HCT116 (cell line): ENCODE measurements at regions not wholly inside any gene's neighbourhood (a gene's known extent, or its start where the extent isn't known, plus 50 kb on each side); places are given as distances from the start of the nearest gene placed in this dataset.

Experiments
- ATAC-seq: fragments of 200-7000 bp; cut with Tn5 transposase; 2 replicates; pipeline ENCODE4 v1.9.1; 2020; ENCODE audit warnings: mild to moderate bottlenecking, moderate library complexity
- BruUV-seq: library from RNA; stranded (reverse); fragments of 400-500 nt; replicated peaks from 2 replicates; lab custom pipeline; 2021; lab: Mats Ljungman, UMichigan
- CTCF ChIA-PET: fragments of 300-600 bp; sonication (Branson Sonifier 250); formaldehyde crosslinking; loops from one replicate; lab custom pipeline; 2021; ENCODE audit warnings: antibody characterized with exemption; lab: Charles Lee
- POLR2A ChIA-PET: fragments of 300-600, 350-600 bp; sonication (Branson Sonifier 250); formaldehyde crosslinking; loops from one replicate; lab custom pipeline; 2021; ENCODE audit warnings: antibody characterized with exemption; lab: Charles Lee
- RAD21 ChIA-PET, 2 experiments: fragments of 300-600 bp; sonication (Branson Sonifier 250); formaldehyde crosslinking; loops; one replicate each; lab custom pipeline; 2023; ENCODE audit warnings: low total read pairs in 2 of 2; ENCODE audit not compliant: uncharacterized antibody in 2 of 2, unreplicated experiment in 2 of 2, low non-redundant PET in 1 of 2; lab: Charles Lee
- DNase-seq: peaks from one replicate; pipeline ENCODE4 v3.0.0-alpha.2; 2010; ENCODE audit warnings: low read depth, low spot score
- H2AFZ ChIP-seq: fragments of 200-600 bp; shearing (Covaris generic), sonication (generic); 2 replicates; pipeline ENCODE4 v1.6.1; 2017; ENCODE audit warnings: low read depth, mixed run types, mixed read lengths, antibody characterized with exemption, low read length; ENCODE audit not compliant: poor library complexity, severe bottlenecking
- H3K27ac ChIP-seq: 2 replicates; pipeline ENCODE4 v1.5.1; 2012; ENCODE audit warnings: low read depth, low read length
- H3K27me3 ChIP-seq: fragments of 200-600 bp; sonication (generic); 2 replicates; pipeline ENCODE4 v1.6.1; 2016; ENCODE audit warnings: mixed run types, low read length, mixed read lengths; ENCODE audit not compliant: insufficient read depth
- H3K36me3 ChIP-seq, 2 experiments: fragments of 200-500 bp in 1 of 2; fragments of 200-600 bp in 1 of 2; sonication (Bioruptor generic) in 1 of 2; sonication (generic) in 1 of 2; 2 replicates each; pipeline versions ENCODE4 v1.5.1 to v1.6.1; 2014 to 2016; ENCODE audit warnings: low read length in 2 of 2, inconsistent platforms in 1 of 2, mixed read lengths in 1 of 2, mixed run types in 1 of 2; ENCODE audit not compliant: insufficient read depth in 2 of 2, control insufficient read depth in 1 of 2
- H3K4me1 ChIP-seq, 2 experiments: fragments of 200-600 bp in 1 of 2; sonication (generic) in 1 of 2; 2 replicates each; pipeline versions ENCODE4 v1.5.1 to v1.6.1; 2012 to 2017; ENCODE audit warnings: low read length in 2 of 2, inconsistent platforms in 1 of 2, mild to moderate bottlenecking in 1 of 2, mixed read lengths in 1 of 2, mixed run types in 1 of 2, moderate library complexity in 1 of 2; ENCODE audit not compliant: insufficient read depth in 2 of 2, control insufficient read depth in 1 of 2
- H3K4me2 ChIP-seq: fragments of 200-600 bp; sonication (generic); 2 replicates; pipeline ENCODE4 v1.6.1; 2017; ENCODE audit warnings: mixed run types, low read length, mixed read lengths
- H3K4me3 ChIP-seq, 2 experiments: fragments of 200-600 bp in 1 of 2; sonication (generic) in 1 of 2; replicated peaks in 1 of 2; 2 replicates each; pipeline ENCODE4 v1.5.1; 2011 to 2016; ENCODE audit warnings: low read length in 2 of 2, control low read depth in 1 of 2, low read depth in 1 of 2, mild to moderate bottlenecking in 1 of 2, mixed read lengths in 1 of 2, mixed run types in 1 of 2
- H3K79me2 ChIP-seq: fragments of 200-600 bp; sonication (generic); 2 replicates; pipeline ENCODE4 v1.6.1; 2017; ENCODE audit warnings: mild to moderate bottlenecking, mixed run types, low read length, moderate library complexity, mixed read lengths; ENCODE audit not compliant: insufficient read depth
- H3K9ac ChIP-seq: fragments of 200-600 bp; sonication (generic); 2 replicates; pipeline ENCODE4 v1.6.1; 2016; ENCODE audit warnings: low read length, mixed read lengths
- H3K9me2 ChIP-seq: fragments of 200-600 bp; sonication (generic), shearing (Covaris generic); 2 replicates; pipeline ENCODE4 v1.6.1; 2017; ENCODE audit warnings: mixed run types, mild to moderate bottlenecking, moderate library complexity; ENCODE audit not compliant: insufficient read depth
- H3K9me3 ChIP-seq, 2 experiments: fragments of 200-500 bp in 1 of 2; fragments of 200-600 bp in 1 of 2; sonication (Bioruptor generic) in 1 of 2; sonication (generic) in 1 of 2; 2 replicates each; pipeline ENCODE4 v1.6.1; 2014 to 2017; ENCODE audit warnings: low read length in 2 of 2, mixed read lengths in 2 of 2, inconsistent platforms in 1 of 2, low read depth in 1 of 2, mild to moderate bottlenecking in 1 of 2, mixed run types in 1 of 2, moderate library complexity in 1 of 2; ENCODE audit not compliant: control insufficient read depth in 1 of 2, insufficient read depth in 1 of 2
- H4K20me1 ChIP-seq: fragments of 200-600 bp; sonication (generic), shearing (Covaris generic); 2 replicates; pipeline ENCODE4 v1.6.1; 2017; ENCODE audit warnings: mixed run types, mild to moderate bottlenecking, moderate library complexity; ENCODE audit not compliant: insufficient read depth
- CBX3 ChIP-seq: IDR thresholded peaks from 2 replicates; pipeline ENCODE4 v1.6.1; 2012; ENCODE audit warnings: low read depth
- EGR1 ChIP-seq: IDR thresholded peaks from 2 replicates; pipeline ENCODE4 v1.6.1; 2012; ENCODE audit warnings: low read depth
- EZH2 ChIP-seq: fragments of 200-600 bp; sonication (generic); IDR thresholded peaks from 2 replicates; pipeline ENCODE4 v1.6.1; 2017; ENCODE audit warnings: antibody characterized with exemption, mixed run types
- EZH2phosphoT487 ChIP-seq: fragments of 200-600 bp; IDR thresholded peaks from 2 replicates; pipeline ENCODE4 v1.6.1; 2018; ENCODE audit warnings: antibody characterized with exemption, borderline replicate concordance
- FOSL1 ChIP-seq: IDR thresholded peaks from 2 replicates; pipeline ENCODE4 v1.6.1; 2012; ENCODE audit warnings: low read depth
- JUND ChIP-seq: IDR thresholded peaks from 2 replicates; pipeline ENCODE4 v1.6.1; 2012
- POLR2A ChIP-seq: IDR thresholded peaks from 2 replicates; pipeline ENCODE4 v1.7.0; 2011; ENCODE audit warnings: borderline replicate concordance; ENCODE audit not compliant: insufficient read depth, insufficient read length; ENCODE audit errors: extremely low read depth
- POLR2AphosphoS5 ChIP-seq: IDR thresholded peaks from 2 replicates; pipeline ENCODE4 v1.6.1; 2011; ENCODE audit warnings: mild to moderate bottlenecking, low read depth, low read length, moderate library complexity
- RAD21 ChIP-seq: IDR thresholded peaks from 2 replicates; pipeline ENCODE4 v1.6.1; 2012; ENCODE audit warnings: low read depth, mild to moderate bottlenecking
- SIN3A ChIP-seq: IDR thresholded peaks from 2 replicates; pipeline ENCODE4 v1.6.1; 2012; ENCODE audit warnings: low read depth
- SP1 ChIP-seq: IDR thresholded peaks from 2 replicates; pipeline ENCODE4 v1.6.1; 2012; ENCODE audit warnings: low read depth
- SRF ChIP-seq: IDR thresholded peaks from 2 replicates; pipeline ENCODE4 v1.6.1; 2012; ENCODE audit warnings: low read depth
- TCF7L2 ChIP-seq: IDR thresholded peaks from 2 replicates; pipeline ENCODE4 v1.7.0; 2011; ENCODE audit warnings: borderline replicate concordance, inconsistent platforms; ENCODE audit not compliant: insufficient read depth, insufficient read length; ENCODE audit errors: extremely low read depth
- ZFX ChIP-seq: fragments of 450-650 bp; IDR thresholded peaks from 2 replicates; pipeline ENCODE4 v1.6.1; 2017
- ZNF274 ChIP-seq: fragments of 200-500 bp; sonication (Bioruptor generic); IDR thresholded peaks from 2 replicates; pipeline ENCODE4 v1.6.1; 2014; ENCODE audit warnings: mild to moderate bottlenecking, low read depth, low read length, inconsistent platforms
- intact Hi-C: fragments of 100-400 bp; cut with micrococcal nuclease; formaldehyde crosslinking; loops from 2 replicates; pipeline ENCODE4 v1.10.0; 2022
- TF ChIP-seq, protein P1 (sequence below): IDR thresholded peaks from 2 replicates; pipeline ENCODE4 v1.6.1; 2012
- TF ChIP-seq, protein P2 (sequence below), 3 experiments: fragments of 200-600 bp in 1 of 3; sonication (generic) in 1 of 3; IDR thresholded peaks in 2 of 3; conservative IDR thresholded peaks in 1 of 3; 2 replicates each; pipeline ENCODE4 v1.5.1; 2012 to 2017; ENCODE audit warnings: low read depth in 2 of 3, low read length in 2 of 3, antibody characterized with exemption in 1 of 3, borderline replicate concordance in 1 of 3, control low read depth in 1 of 3, mild to moderate bottlenecking in 1 of 3, mixed read lengths in 1 of 3, mixed run types in 1 of 3, moderate library complexity in 1 of 3; ENCODE audit not compliant: insufficient read depth in 1 of 3
- TF ChIP-seq, protein P3 (sequence below): IDR thresholded peaks from 2 replicates; pipeline ENCODE4 v1.6.1; 2011; ENCODE audit warnings: mild to moderate bottlenecking, low read length, moderate library complexity; ENCODE audit not compliant: insufficient replicate concordance; ENCODE audit errors: extremely low read depth

DNA sequence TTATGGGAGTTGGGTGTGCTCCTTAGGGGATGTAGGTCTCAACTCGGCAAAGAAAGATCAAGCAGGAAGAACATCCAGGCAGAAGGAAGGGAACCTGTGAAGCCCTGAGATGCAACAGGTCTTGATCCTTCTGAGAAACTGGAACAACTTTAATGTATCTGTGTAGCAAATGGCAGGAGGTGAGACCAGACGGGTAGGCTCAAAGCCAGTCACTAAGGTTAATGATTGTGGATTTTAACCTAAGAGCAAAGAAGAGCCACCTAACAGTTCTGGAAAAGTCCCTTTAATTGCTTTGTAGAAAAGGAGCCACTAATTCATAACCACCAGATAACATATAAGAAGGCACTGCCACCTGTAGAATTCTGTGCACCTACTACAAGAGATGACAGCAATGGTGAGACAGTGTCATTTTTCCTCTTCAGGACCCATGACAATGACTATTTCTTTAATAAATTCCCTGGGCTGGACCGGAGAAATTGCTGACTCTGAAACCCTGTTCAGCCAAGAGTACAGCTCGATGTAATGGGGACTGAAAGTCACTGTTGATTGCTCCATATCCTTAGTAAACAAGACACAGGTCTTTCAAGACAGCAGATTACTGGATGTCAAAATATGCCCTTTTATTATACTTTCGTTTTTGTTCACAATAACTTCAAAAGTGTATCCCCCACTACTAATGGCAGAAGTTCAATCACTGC lies 326.2 kb downstream of the CBLN4 start:
- BruUV-seq: no TSS peak
- Histone ChIP-seq H3K9me3 (peaks cover 16 to 27% of the 10 kb centered on the region in 2 experiments; a peak in 2 of 4 replicates), H3K36me3 (no peaks in the 10 kb centered on the region), H3K4me2 (no peak overlapping the region), H3K4me3 (no peak overlapping the region), H3K27ac (no peak overlapping the region), H3K79me2 (no peaks in the 10 kb centered on the region), H3K4me1 (no peaks in the 10 kb centered on the region), H3K9me2 (no peaks in the 10 kb centered on the region), H3K9ac (no peak overlapping the region), H3K27me3 (no peaks in the 10 kb centered on the region), H4K20me1 (no peaks in the 10 kb centered on the region), H2AFZ (no peak overlapping the region)
- TF ChIP-seq ZNF274: no peak
- no peak for TF ChIP-seq EGR1
- no peak for TF ChIP-seq EZH2
- intact Hi-C loops: no loop called here
- ChIA-PET CTCF (no interaction called here), POLR2A (no interaction called here), RAD21 (no interaction called here)
- ATAC-seq (no peak), DNase-seq (no peak)

DNA sequence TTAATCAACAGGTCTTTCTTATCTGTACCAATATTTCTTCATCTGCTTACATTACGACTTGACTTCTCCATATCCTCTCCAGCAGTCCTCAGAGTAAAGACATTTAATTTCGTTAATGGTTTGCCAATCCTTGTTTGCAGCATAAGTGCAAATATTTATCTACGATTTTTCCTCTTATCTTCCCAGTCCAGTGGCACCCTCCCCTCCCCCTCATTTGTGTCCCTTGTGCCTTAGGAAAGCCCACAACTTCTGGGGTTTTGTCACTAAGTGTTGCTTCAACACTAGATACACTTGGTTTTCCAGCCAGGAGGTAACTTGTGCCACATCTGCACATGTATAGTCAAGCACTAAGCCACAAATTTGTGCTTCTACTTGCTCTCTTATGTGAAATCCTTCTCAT lies 327.2 kb downstream of the CBLN4 start:
- Histone ChIP-seq H3K4me1 (no peaks in the 10 kb centered on the region), H3K36me3 (no peaks in the 10 kb centered on the region), H4K20me1 (no peaks in the 10 kb centered on the region), H3K4me3 (no peak overlapping the region), H3K79me2 (no peaks in the 10 kb centered on the region), H3K9ac (no peak overlapping the region), H3K9me2 (no peaks in the 10 kb centered on the region), H3K9me3 (peaks cover 16 to 17% of the 10 kb centered on the region in 2 experiments; a peak in 2 of 4 replicates), H3K27me3 (no peaks in the 10 kb centered on the region), H2AFZ (no peak overlapping the region), H3K27ac (no peak overlapping the region), H3K4me2 (no peak overlapping the region)
- intact Hi-C loops: no loop called here
- ChIA-PET RAD21 (no interaction called here), CTCF (no interaction called here), POLR2A (no interaction called here)
- BruUV-seq: no TSS peak
- DNase-seq: no peak
- ATAC-seq: no peak
- TF ChIP-seq, protein P1, sequence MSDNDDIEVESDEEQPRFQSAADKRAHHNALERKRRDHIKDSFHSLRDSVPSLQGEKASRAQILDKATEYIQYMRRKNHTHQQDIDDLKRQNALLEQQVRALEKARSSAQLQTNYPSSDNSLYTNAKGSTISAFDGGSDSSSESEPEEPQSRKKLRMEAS: no peak
- TF ChIP-seq, protein P2, sequence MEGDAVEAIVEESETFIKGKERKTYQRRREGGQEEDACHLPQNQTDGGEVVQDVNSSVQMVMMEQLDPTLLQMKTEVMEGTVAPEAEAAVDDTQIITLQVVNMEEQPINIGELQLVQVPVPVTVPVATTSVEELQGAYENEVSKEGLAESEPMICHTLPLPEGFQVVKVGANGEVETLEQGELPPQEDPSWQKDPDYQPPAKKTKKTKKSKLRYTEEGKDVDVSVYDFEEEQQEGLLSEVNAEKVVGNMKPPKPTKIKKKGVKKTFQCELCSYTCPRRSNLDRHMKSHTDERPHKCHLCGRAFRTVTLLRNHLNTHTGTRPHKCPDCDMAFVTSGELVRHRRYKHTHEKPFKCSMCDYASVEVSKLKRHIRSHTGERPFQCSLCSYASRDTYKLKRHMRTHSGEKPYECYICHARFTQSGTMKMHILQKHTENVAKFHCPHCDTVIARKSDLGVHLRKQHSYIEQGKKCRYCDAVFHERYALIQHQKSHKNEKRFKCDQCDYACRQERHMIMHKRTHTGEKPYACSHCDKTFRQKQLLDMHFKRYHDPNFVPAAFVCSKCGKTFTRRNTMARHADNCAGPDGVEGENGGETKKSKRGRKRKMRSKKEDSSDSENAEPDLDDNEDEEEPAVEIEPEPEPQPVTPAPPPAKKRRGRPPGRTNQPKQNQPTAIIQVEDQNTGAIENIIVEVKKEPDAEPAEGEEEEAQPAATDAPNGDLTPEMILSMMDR (IDR thresholded peaks at IDR 0.05 in 2 of 3, conservative IDR thresholded peaks at IDR 0.05 in 1 of 3; ENCODE audit: borderline replicate concordance in 1 of 3, insufficient read depth in 1 of 3, low read depth in 2 of 3, low read length in 2 of 3): no peak
- TF ChIP-seq FOSL1: no peak
- no peak for TF ChIP-seq POLR2A
- TF ChIP-seq SP1: no peak
- no peak for TF ChIP-seq EZH2
- no peak for TF ChIP-seq SRF
- no peak for TF ChIP-seq POLR2AphosphoS5
- no peak for TF ChIP-seq CBX3
- TF ChIP-seq ZFX: no peak
- TF ChIP-seq TCF7L2: no peak
- TF ChIP-seq, protein P3, sequence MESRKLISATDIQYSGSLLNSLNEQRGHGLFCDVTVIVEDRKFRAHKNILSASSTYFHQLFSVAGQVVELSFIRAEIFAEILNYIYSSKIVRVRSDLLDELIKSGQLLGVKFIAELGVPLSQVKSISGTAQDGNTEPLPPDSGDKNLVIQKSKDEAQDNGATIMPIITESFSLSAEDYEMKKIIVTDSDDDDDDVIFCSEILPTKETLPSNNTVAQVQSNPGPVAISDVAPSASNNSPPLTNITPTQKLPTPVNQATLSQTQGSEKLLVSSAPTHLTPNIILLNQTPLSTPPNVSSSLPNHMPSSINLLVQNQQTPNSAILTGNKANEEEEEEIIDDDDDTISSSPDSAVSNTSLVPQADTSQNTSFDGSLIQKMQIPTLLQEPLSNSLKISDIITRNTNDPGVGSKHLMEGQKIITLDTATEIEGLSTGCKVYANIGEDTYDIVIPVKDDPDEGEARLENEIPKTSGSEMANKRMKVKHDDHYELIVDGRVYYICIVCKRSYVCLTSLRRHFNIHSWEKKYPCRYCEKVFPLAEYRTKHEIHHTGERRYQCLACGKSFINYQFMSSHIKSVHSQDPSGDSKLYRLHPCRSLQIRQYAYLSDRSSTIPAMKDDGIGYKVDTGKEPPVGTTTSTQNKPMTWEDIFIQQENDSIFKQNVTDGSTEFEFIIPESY: no peak
- no peak for TF ChIP-seq RAD21
- no peak for TF ChIP-seq SIN3A
- no peak for TF ChIP-seq EZH2phosphoT487
- no peak for TF ChIP-seq JUND
- no peak for TF ChIP-seq EGR1
